Right forelimb (tissue), 1 donor: ENCODE measurements at regions not wholly inside any gene's neighbourhood (a gene's known extent, or its start where the extent isn't known, plus 50 kb on each side); places are given as distances from the start of the nearest gene placed in this dataset.

ENCODE experiments used
- DNase-seq: peaks from one replicate; pipeline ENCODE4 v3.0.0-alpha.2; 2018

GRCh38 chr4:171130256-171130801, 682.9 kb upstream of the GALNTL6 start:
- DNase-seq = no peak

- no peak for DNase-seq
Measured at GRCh38 chr4:171118091-171118490, 695.1 kb upstream of the GALNTL6 start.

- no peak for DNase-seq
Measured at GRCh38 chr4:171117457-171117856, 695.7 kb upstream of the GALNTL6 start.

GRCh38 chr4:171101845-171102244, 711.4 kb upstream of the GALNTL6 start:
- no peak for DNase-seq

- no peak for DNase-seq
Measured at GRCh38 chr4:171087089-171087488, 726.1 kb upstream of the GALNTL6 start.

- no peak for DNase-seq
Measured at GRCh38 chr4:171067422-171067821, 745.8 kb upstream of the GALNTL6 start.

- no peak for DNase-seq
Measured at GRCh38 chr4:171049380-171049779, 763.8 kb upstream of the GALNTL6 start.

- no peak for DNase-seq
Measured at GRCh38 chr4:171042989-171043524, 770.1 kb upstream of the GALNTL6 start.

GRCh38 chr4:171035909-171036308, 777.3 kb upstream of the GALNTL6 start:
- DNase-seq = no peak

GRCh38 chr4:171031338-171031737, 781.9 kb upstream of the GALNTL6 start:
- DNase-seq = no peak

- DNase-seq = no peak
Measured at GRCh38 chr4:171025776-171026175, 787.4 kb upstream of the GALNTL6 start.

GRCh38 chr4:171025343-171025742, 787.9 kb upstream of the GALNTL6 start:
- DNase-seq = no peak

- DNase-seq = no peak
Measured at GRCh38 chr4:171024720-171025303, 788.4 kb upstream of the GALNTL6 start.

GRCh38 chr4:171022824-171023230, 790.4 kb upstream of the GALNTL6 start:
- no peak for DNase-seq

- no peak for DNase-seq
Measured at GRCh38 chr4:171017593-171017992, 795.6 kb upstream of the GALNTL6 start.

- DNase-seq = no peak
Measured at GRCh38 chr4:171016145-171016544, 797.1 kb upstream of the GALNTL6 start.

- no peak for DNase-seq
Measured at GRCh38 chr4:171015441-171015840, 797.8 kb upstream of the GALNTL6 start.

- no peak for DNase-seq
Measured at GRCh38 chr4:171007618-171008390, 805.4 kb upstream of the GALNTL6 start.

GRCh38 chr4:171002246-171002645, 811.0 kb upstream of the GALNTL6 start:
- no peak for DNase-seq

GRCh38 chr4:170990989-170991589, 822.1 kb upstream of the GALNTL6 start:
- DNase-seq = no peak

GRCh38 chr4:170988446-170988845, 824.8 kb upstream of the GALNTL6 start:
- DNase-seq = no peak

- DNase-seq = no peak
Measured at GRCh38 chr4:170979736-170980135, 833.5 kb upstream of the GALNTL6 start.

GRCh38 chr4:170978990-170979389, 834.2 kb upstream of the GALNTL6 start:
- no peak for DNase-seq

- no peak for DNase-seq
Measured at GRCh38 chr4:170949084-170949483, 859.3 kb upstream of the AADAT start.
